Erythroblast (primary cell): ENCODE measurements at regions not wholly inside any gene's neighbourhood (a gene's known extent, or its start where the extent isn't known, plus 50 kb on each side); places are given as distances from the start of the nearest gene placed in this dataset.

Experiments used
- GATA1 ChIP-seq: IDR thresholded peaks from 2 replicates; pipeline ENCODE4 v1.6.1; 2011; ENCODE audit warnings: low read depth, mild to moderate bottlenecking, control low read depth, low read length, moderate library complexity
- POLR2A ChIP-seq: IDR thresholded peaks from 2 replicates; pipeline ENCODE4 v1.6.1; 2011; ENCODE audit warnings: mild to moderate bottlenecking, low read length

DNA sequence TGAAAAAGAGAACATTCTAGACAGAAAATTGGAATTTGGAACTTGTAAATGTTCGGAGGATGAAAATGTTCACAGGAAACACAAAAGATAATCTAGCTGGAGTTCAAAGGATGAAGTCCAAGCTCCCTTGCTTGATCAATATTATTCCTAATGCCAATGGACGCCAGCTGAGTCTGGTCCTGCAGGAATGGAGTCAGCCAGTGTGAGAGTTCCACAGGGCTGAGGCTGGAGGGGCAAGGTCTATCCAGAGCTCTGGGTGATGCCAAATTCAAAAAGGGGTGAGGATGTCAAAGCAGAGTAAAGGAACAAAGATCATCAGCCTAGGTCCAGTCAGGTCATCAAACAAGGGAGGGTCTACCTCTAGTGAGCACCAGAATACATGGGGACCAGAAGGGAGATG lies 78.5 kb upstream of the CTNNA2 start:
- no peak for TF ChIP-seq POLR2A
- TF ChIP-seq GATA1: no peak
